GM23338 (cell line): ENCODE measurements at regions not wholly inside any gene's neighbourhood (a gene's known extent, or its start where the extent isn't known, plus 50 kb on each side); places are given as distances from the start of the nearest gene placed in this dataset.
A peak's percentile ranks its signal among the peaks of the same experiment; 100 is the strongest.

ENCODE experiments used
- ATAC-seq: fragments of 200-7000 bp; cut with Tn5 transposase; 3 replicates; pipeline ENCODE4 v1.9.1; 2020
- DNase-seq: peaks from one replicate; pipeline ENCODE4 v3.0.0-alpha.2; 2015; ENCODE audit warnings: low spot score
- H2AFZ ChIP-seq: fragments of 200-600 bp; sonication (generic); 2 replicates; pipeline ENCODE4 v1.8.0; 2016; ENCODE audit warnings: antibody characterized with exemption, mild to moderate bottlenecking, moderate library complexity
- H3F3A ChIP-seq: fragments of 200-600 bp; sonication (generic); replicated peaks from 2 replicates; pipeline ENCODE4 v1.8.0; 2017; ENCODE audit warnings: antibody characterized with exemption, mixed run types, low read depth
- H3K27ac ChIP-seq: fragments of 200-600 bp; sonication (generic); 2 replicates; pipeline ENCODE4 v1.6.1; 2016; ENCODE audit warnings: low read depth
- H3K27me3 ChIP-seq: fragments of 200-600 bp; sonication (generic); 2 replicates; pipeline ENCODE4 v1.8.0; 2016; ENCODE audit warnings: mild to moderate bottlenecking, mixed run types, moderate library complexity; ENCODE audit not compliant: insufficient read depth
- H3K36me3 ChIP-seq: fragments of 200-600 bp; sonication (generic); 2 replicates; pipeline ENCODE4 v1.8.0; 2016; ENCODE audit warnings: mild to moderate bottlenecking; ENCODE audit not compliant: insufficient read depth
- H3K4me1 ChIP-seq: fragments of 200-600 bp; sonication (generic); 2 replicates; pipeline ENCODE4 v1.8.0; 2016; ENCODE audit warnings: mild to moderate bottlenecking, moderate library complexity; ENCODE audit not compliant: insufficient read depth
- H3K4me2 ChIP-seq: fragments of 200-600 bp; sonication (generic); 2 replicates; pipeline ENCODE4 v1.7.1; 2017; ENCODE audit warnings: mixed run types
- H3K4me3 ChIP-seq: fragments of 200-600 bp; sonication (generic); 2 replicates; pipeline ENCODE4 v1.6.1; 2016; ENCODE audit warnings: mixed run types
- H3K79me2 ChIP-seq: fragments of 200-600 bp; sonication (generic); replicated peaks from 2 replicates; pipeline ENCODE4 v1.8.0; 2017; ENCODE audit warnings: mild to moderate bottlenecking; ENCODE audit not compliant: insufficient read depth
- H3K9me2 ChIP-seq: fragments of 200-600 bp; sonication (generic); 2 replicates; pipeline ENCODE4 v1.8.0; 2017; ENCODE audit not compliant: insufficient read depth
- H4K20me1 ChIP-seq: fragments of 200-600 bp; sonication (generic); replicated peaks from 2 replicates; pipeline ENCODE4 v1.8.0; 2017; ENCODE audit warnings: mild to moderate bottlenecking; ENCODE audit not compliant: insufficient read depth
- H3K27ac Mint-ChIP-seq: 2 replicates; pipeline ENCODE4 v1.8.0; 2020; ENCODE audit warnings: inconsistent platforms, mild to moderate bottlenecking, moderate library complexity, mixed read lengths
- H3K27me3 Mint-ChIP-seq: 3 replicates; pipeline ENCODE4 v1.8.0; 2022; ENCODE audit warnings: low read depth, mild to moderate bottlenecking, moderate library complexity, mixed read lengths, inconsistent platforms; ENCODE audit not compliant: insufficient read depth, poor library complexity
- H3K36me3 Mint-ChIP-seq: 3 replicates; pipeline ENCODE4 v1.8.0; 2021; ENCODE audit warnings: low read depth, mild to moderate bottlenecking, inconsistent platforms, moderate library complexity, mixed read lengths
- H3K4me1 Mint-ChIP-seq: 3 replicates; pipeline ENCODE4 v1.8.0; 2020; ENCODE audit warnings: mild to moderate bottlenecking, inconsistent platforms, mixed read lengths
- H3K4me3 Mint-ChIP-seq: 3 replicates; pipeline ENCODE4 v1.8.0; 2021; ENCODE audit warnings: moderate library complexity, mild to moderate bottlenecking, inconsistent platforms, mixed read lengths
- H3K9me3 Mint-ChIP-seq: 3 replicates; pipeline ENCODE4 v1.8.0; 2020; ENCODE audit warnings: moderate library complexity, mild to moderate bottlenecking, inconsistent platforms, mixed read lengths
- EZH2 ChIP-seq: fragments of 200-600 bp; sonication (generic); IDR thresholded peaks from one replicate; pipeline ENCODE4 v1.8.0; 2017; ENCODE audit warnings: antibody characterized with exemption, mild to moderate bottlenecking, low read depth; ENCODE audit not compliant: unreplicated experiment
- JUNB ChIP-seq: IDR thresholded peaks from one replicate; pipeline ENCODE4 v1.6.1; 2016; ENCODE audit warnings: antibody characterized with exemption; ENCODE audit not compliant: unreplicated experiment
- POLR2AphosphoS5 ChIP-seq: IDR thresholded peaks from 2 replicates; pipeline ENCODE4 v1.6.1; 2016; ENCODE audit warnings: antibody characterized with exemption, low read depth
- ZNF331 ChIP-seq: fragments of 250-450 bp; sonication (Bioruptor Pico); IDR thresholded peaks from 2 replicates; pipeline ENCODE4 v1.5.0; 2020; ENCODE audit warnings: low read depth, mild to moderate bottlenecking, moderate library complexity
- ZNF462 ChIP-seq: fragments of 250-450 bp; sonication (Bioruptor Pico); IDR thresholded peaks from 2 replicates; pipeline ENCODE4 v1.5.0; 2020; ENCODE audit warnings: mild to moderate bottlenecking, moderate library complexity
- TF ChIP-seq, protein P1 (sequence below), 2 experiments: fragments of 200-600 bp in 1 of 2; sonication (generic) in 1 of 2; conservative IDR thresholded peaks; 2 replicates each; pipeline versions ENCODE4 v1.5.1 to v1.6.1; 2016 to 2017; ENCODE audit warnings: antibody characterized with exemption in 2 of 2, low read depth in 2 of 2, mild to moderate bottlenecking in 2 of 2, moderate library complexity in 1 of 2

DNA sequence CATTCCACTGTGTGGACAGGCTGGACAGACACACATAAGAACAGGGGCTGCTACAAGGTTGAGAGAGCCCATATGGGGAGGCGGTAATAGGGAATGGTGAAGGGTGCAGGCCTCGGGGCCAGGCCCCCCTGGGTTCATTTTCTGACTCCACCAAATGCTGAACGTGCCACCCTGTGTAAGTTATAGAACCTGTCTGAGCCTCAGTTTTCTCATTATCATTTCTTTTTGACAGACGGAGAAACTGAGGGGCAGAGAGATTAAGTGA lies 569.5 kb downstream of the PTPRU start (continued):
- TF ChIP-seq, protein P1, sequence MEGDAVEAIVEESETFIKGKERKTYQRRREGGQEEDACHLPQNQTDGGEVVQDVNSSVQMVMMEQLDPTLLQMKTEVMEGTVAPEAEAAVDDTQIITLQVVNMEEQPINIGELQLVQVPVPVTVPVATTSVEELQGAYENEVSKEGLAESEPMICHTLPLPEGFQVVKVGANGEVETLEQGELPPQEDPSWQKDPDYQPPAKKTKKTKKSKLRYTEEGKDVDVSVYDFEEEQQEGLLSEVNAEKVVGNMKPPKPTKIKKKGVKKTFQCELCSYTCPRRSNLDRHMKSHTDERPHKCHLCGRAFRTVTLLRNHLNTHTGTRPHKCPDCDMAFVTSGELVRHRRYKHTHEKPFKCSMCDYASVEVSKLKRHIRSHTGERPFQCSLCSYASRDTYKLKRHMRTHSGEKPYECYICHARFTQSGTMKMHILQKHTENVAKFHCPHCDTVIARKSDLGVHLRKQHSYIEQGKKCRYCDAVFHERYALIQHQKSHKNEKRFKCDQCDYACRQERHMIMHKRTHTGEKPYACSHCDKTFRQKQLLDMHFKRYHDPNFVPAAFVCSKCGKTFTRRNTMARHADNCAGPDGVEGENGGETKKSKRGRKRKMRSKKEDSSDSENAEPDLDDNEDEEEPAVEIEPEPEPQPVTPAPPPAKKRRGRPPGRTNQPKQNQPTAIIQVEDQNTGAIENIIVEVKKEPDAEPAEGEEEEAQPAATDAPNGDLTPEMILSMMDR (conservative IDR thresholded peaks at IDR 0.05; ENCODE audit: low read depth in 2 of 2): no peak
- TF ChIP-seq ZNF462 (CRISPR knock-in tag) (no peak), ZNF331 (CRISPR knock-in tag) (no peak), JUNB (no peak), POLR2AphosphoS5 (no peak)

GRCh38 chr1:29805122-29805895 lies 569.0 kb downstream of the PTPRU start:
- Histone ChIP-seq H3K27me3 (no peaks in the 10 kb centered on the region), H4K20me1 (no peaks in the 10 kb centered on the region), H3K9me2 (no peaks in the 10 kb centered on the region), H3K4me3 (no peak overlapping the region), H3K36me3 (no peaks in the 10 kb centered on the region), H3F3A (no peaks in the 10 kb centered on the region), H3K4me1 (no peaks in the 10 kb centered on the region), H3K79me2 (no peaks in the 10 kb centered on the region), H2AFZ (no peak overlapping the region), H3K4me2 (no peak overlapping the region), H3K27ac (no peak overlapping the region)
- Mint-ChIP-seq H3K27me3 (peaks cover 9% of the 10 kb centered on the region), H3K4me1 (peaks cover 5% of the 10 kb centered on the region), H3K27ac (no peak overlapping the region), H3K4me3 (no peak overlapping the region), H3K36me3 (no peaks in the 10 kb centered on the region), H3K9me3 (no peaks in the 10 kb centered on the region; the same call in 2 of the 3 replicates)
- TF ChIP-seq, protein P1 (conservative IDR thresholded peaks at IDR 0.05; ENCODE audit: low read depth in 2 of 2): peak in 1 of 2 experiments; percentile 39; a peak in 2 of 4 replicates
- TF ChIP-seq EZH2: no peak
- DNase-seq (peak; percentile 14), ATAC-seq (peak; percentile 71)
